ENCODE measurements at regions not wholly inside any gene's neighbourhood (a gene's known extent, or its start where the extent isn't known, plus 50 kb on each side); places are given as distances from the start of the nearest gene placed in this dataset.

DNA sequence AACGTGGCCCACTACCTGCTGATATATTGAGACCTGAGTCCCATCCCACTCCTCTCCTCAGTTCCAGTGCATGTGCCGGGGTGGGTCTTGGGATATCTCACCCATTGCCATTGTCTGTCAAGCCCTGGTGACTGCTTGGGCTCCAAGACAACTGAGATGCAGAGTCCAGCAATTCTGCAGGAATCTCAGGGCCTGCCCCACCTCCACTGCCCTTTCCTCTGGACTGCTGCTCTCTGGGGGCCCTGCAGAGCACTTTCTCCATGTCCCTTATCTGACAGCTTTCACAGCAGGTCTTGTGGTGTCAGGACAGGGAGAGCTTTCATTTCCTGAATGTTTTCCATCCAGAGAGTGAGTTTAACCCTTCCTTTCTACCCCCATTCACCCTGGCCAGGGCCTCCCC lies 152.9 kb downstream of the ARL4C start:
- TF ChIP-seq, protein P1, sequence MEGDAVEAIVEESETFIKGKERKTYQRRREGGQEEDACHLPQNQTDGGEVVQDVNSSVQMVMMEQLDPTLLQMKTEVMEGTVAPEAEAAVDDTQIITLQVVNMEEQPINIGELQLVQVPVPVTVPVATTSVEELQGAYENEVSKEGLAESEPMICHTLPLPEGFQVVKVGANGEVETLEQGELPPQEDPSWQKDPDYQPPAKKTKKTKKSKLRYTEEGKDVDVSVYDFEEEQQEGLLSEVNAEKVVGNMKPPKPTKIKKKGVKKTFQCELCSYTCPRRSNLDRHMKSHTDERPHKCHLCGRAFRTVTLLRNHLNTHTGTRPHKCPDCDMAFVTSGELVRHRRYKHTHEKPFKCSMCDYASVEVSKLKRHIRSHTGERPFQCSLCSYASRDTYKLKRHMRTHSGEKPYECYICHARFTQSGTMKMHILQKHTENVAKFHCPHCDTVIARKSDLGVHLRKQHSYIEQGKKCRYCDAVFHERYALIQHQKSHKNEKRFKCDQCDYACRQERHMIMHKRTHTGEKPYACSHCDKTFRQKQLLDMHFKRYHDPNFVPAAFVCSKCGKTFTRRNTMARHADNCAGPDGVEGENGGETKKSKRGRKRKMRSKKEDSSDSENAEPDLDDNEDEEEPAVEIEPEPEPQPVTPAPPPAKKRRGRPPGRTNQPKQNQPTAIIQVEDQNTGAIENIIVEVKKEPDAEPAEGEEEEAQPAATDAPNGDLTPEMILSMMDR (IDR thresholded peaks at IDR 0.05): no peak
- TF ChIP-seq POLR2A (IDR thresholded peaks at IDR 0.05): no peak
